ENCODE measurements at regions not wholly inside any gene's neighbourhood (a gene's known extent, or its start where the extent isn't known, plus 50 kb on each side); places are given as distances from the start of the nearest gene placed in this dataset.
"Not testable (repeated sequence)": the region's sequence is repeated elsewhere in the genome, so short reads cannot be mapped to it uniquely, and the experiment has no call there.

GRCh38 chr2:145748927-145749326, 1229.0 kb upstream of the ZEB2 start:
- Mint-ChIP-seq H3K4me3 (ENCODE audit: unreplicated experiment) (no peak overlapping the region), H3K4me1 (ENCODE audit: low read depth, unreplicated experiment) (peaks cover 37% of the 10 kb centered on the region), H3K27ac (ENCODE audit: unreplicated experiment) (no peak overlapping the region), H3K36me3 (ENCODE audit: low read depth, unreplicated experiment) (no peaks in the 10 kb centered on the region), H3K9me3 (ENCODE audit: unreplicated experiment) (no peaks in the 10 kb centered on the region), H3K27me3 (ENCODE audit: low read depth, unreplicated experiment) (no peaks in the 10 kb centered on the region)
- DNase-seq (ENCODE audit: low read depth) (no peak), FAIRE-seq (no peak)
- Histone ChIP-seq H3K9me3 (ENCODE audit: insufficient read depth, low read depth, low read length) (no peaks in the 10 kb centered on the region), H4K20me1 (ENCODE audit: insufficient read depth, low read length) (no peaks in the 10 kb centered on the region), H3K27ac (ENCODE audit: low read depth, low read length) (no peak overlapping the region), H3K27me3 (ENCODE audit: insufficient read depth, low read length) (no peaks in the 10 kb centered on the region), H3K79me2 (ENCODE audit: insufficient read depth, low read length) (no peaks in the 10 kb centered on the region), H3K4me1 (ENCODE audit: insufficient read depth, low read length) (peaks cover 30% of the 10 kb centered on the region), H2AFZ (ENCODE audit: low read depth, low read length) (no peak overlapping the region), H3K4me3 (ENCODE audit: insufficient read depth, low read depth, low read length) (no peak overlapping the region), H3K9ac (ENCODE audit: low read length) (no peak overlapping the region), H3K36me3 (ENCODE audit: insufficient read depth, low read length) (no peaks in the 10 kb centered on the region), H3K4me2 (ENCODE audit: low read length) (no peak overlapping the region)
- TF ChIP-seq EZH2 (IDR thresholded peaks at IDR 0.05; ENCODE audit: insufficient read depth, low read length) (no peak), CTCF (IDR thresholded peaks at IDR 0.05; ENCODE audit: insufficient read depth, low read depth, low read length) (no peak)

GRCh38 chr2:145747715-145748114, 1227.8 kb upstream of the ZEB2 start:
- H3K27me3 ChIP-seq (ENCODE audit: insufficient read depth, low read length), result no peaks in the 10 kb centered on the region
- FAIRE-seq (no peak), DNase-seq (ENCODE audit: low read depth) (no peak)
- peaks cover 26% of the 10 kb centered on the region for H3K4me1 ChIP-seq (ENCODE audit: insufficient read depth, low read length)
- Mint-ChIP-seq H3K27me3 (ENCODE audit: low read depth, unreplicated experiment) (no peaks in the 10 kb centered on the region), H3K27ac (ENCODE audit: unreplicated experiment) (no peak overlapping the region), H3K4me1 (ENCODE audit: low read depth, unreplicated experiment) (peaks cover 36% of the 10 kb centered on the region), H3K4me3 (ENCODE audit: unreplicated experiment) (no peak overlapping the region), H3K36me3 (ENCODE audit: low read depth, unreplicated experiment) (no peaks in the 10 kb centered on the region), H3K9me3 (ENCODE audit: unreplicated experiment) (no peaks in the 10 kb centered on the region)
- H3K36me3 ChIP-seq (ENCODE audit: insufficient read depth, low read length), result no peaks in the 10 kb centered on the region
- H3K9me3 ChIP-seq (ENCODE audit: insufficient read depth, low read depth, low read length), result no peaks in the 10 kb centered on the region
- H3K4me2 ChIP-seq (ENCODE audit: low read length), result no peak overlapping the region
- H4K20me1 ChIP-seq (ENCODE audit: insufficient read depth, low read length), result no peaks in the 10 kb centered on the region
- H3K27ac ChIP-seq (ENCODE audit: low read depth, low read length), result no peak overlapping the region
- no peak overlapping the region for H3K4me3 ChIP-seq (ENCODE audit: insufficient read depth, low read depth, low read length)
- H3K79me2 ChIP-seq (ENCODE audit: insufficient read depth, low read length), result no peaks in the 10 kb centered on the region
- no peak overlapping the region for H3K9ac ChIP-seq (ENCODE audit: low read length)
- TF ChIP-seq EZH2 (IDR thresholded peaks at IDR 0.05; ENCODE audit: insufficient read depth, low read length) (no peak), CTCF (IDR thresholded peaks at IDR 0.05; ENCODE audit: insufficient read depth, low read depth, low read length) (no peak)
- H2AFZ ChIP-seq (ENCODE audit: low read depth, low read length), result no peak overlapping the region

- H3K9ac ChIP-seq (ENCODE audit: low read length); H3K79me2 ChIP-seq (ENCODE audit: insufficient read depth, low read length); H3K4me3 Mint-ChIP-seq (ENCODE audit: unreplicated experiment); H3K27ac Mint-ChIP-seq (ENCODE audit: unreplicated experiment); DNase-seq (ENCODE audit: low read depth); FAIRE-seq; H4K20me1 ChIP-seq (ENCODE audit: insufficient read depth, low read length); H3K4me3 ChIP-seq (ENCODE audit: insufficient read depth, low read depth, low read length); H3K36me3 Mint-ChIP-seq (ENCODE audit: low read depth, unreplicated experiment); H3K27me3 ChIP-seq (ENCODE audit: insufficient read depth, low read length); H3K36me3 ChIP-seq (ENCODE audit: insufficient read depth, low read length); H3K9me3 Mint-ChIP-seq (ENCODE audit: unreplicated experiment); H2AFZ ChIP-seq (ENCODE audit: low read depth, low read length); H3K4me2 ChIP-seq (ENCODE audit: low read length); H3K9me3 ChIP-seq (ENCODE audit: insufficient read depth, low read depth, low read length); H3K27me3 Mint-ChIP-seq (ENCODE audit: low read depth, unreplicated experiment): not testable (repeated sequence)
- H3K27ac ChIP-seq (ENCODE audit: low read depth, low read length), result peak overlapping the region; percentile 39
- peaks cover 11% of the 10 kb centered on the region for H3K4me1 ChIP-seq (ENCODE audit: insufficient read depth, low read length)
- H3K4me1 Mint-ChIP-seq (ENCODE audit: low read depth, unreplicated experiment), result peaks cover 17% of the 10 kb centered on the region
Measured at GRCh38 chr2:145745387-145745721, 1225.4 kb upstream of the ZEB2 start.

Measured in astrocyte (in vitro differentiated cells and primary cell).